PFSK-1 (cell line): ENCODE measurements at regions not wholly inside any gene's neighbourhood (a gene's known extent, or its start where the extent isn't known, plus 50 kb on each side); places are given as distances from the start of the nearest gene placed in this dataset.

Experiments
- FOXP2 ChIP-seq: optimal IDR thresholded peaks from 2 replicates; pipeline ENCODE3; 2011; ENCODE audit warnings: borderline replicate concordance, control low read depth, inconsistent platforms; ENCODE audit not compliant: insufficient read depth; ENCODE audit errors: extremely low read length, extremely low read depth
- POLR2AphosphoS5 ChIP-seq: IDR thresholded peaks from 2 replicates; pipeline ENCODE4 v1.6.1; 2012; ENCODE audit warnings: low read depth, mild to moderate bottlenecking, control low read depth, low read length, moderate library complexity
- REST ChIP-seq, 2 experiments: IDR thresholded peaks; 2 replicates each; pipeline versions ENCODE4 v1.6.1 to v1.8.0; 2011 to 2012; ENCODE audit warnings: low read depth in 2 of 2, low read length in 2 of 2, control low read depth in 1 of 2, inconsistent platforms in 1 of 2, mild to moderate bottlenecking in 1 of 2, moderate library complexity in 1 of 2; ENCODE audit not compliant: insufficient read depth in 1 of 2
- SIN3A ChIP-seq: IDR thresholded peaks from 2 replicates; pipeline ENCODE4 v1.6.1; 2012; ENCODE audit warnings: mild to moderate bottlenecking, low read length, moderate library complexity, borderline replicate concordance; ENCODE audit not compliant: insufficient read depth
- TAF1 ChIP-seq: IDR thresholded peaks from 2 replicates; pipeline ENCODE4 v1.6.1; 2012; ENCODE audit warnings: low read length, control low read depth, borderline replicate concordance; ENCODE audit not compliant: insufficient read depth

- TF ChIP-seq TAF1 = no peak
These were observed 877.1 kb downstream of the PDCD6IP start for GRCh38 chr3:34675383-34676120.

- TF ChIP-seq SIN3A = no peak
- no peak for TF ChIP-seq FOXP2
- TF ChIP-seq TAF1 = no peak
- no peak for TF ChIP-seq REST (IDR thresholded peaks at IDR 0.05; ENCODE audit: insufficient read depth in 1 of 2, low read depth in 2 of 2, low read length in 2 of 2)
- no peak for TF ChIP-seq POLR2AphosphoS5
These were observed 878.0 kb downstream of the PDCD6IP start for GRCh38 chr3:34676436-34676835.

- TF ChIP-seq POLR2AphosphoS5 (no peak), SIN3A (no peak), REST (IDR thresholded peaks at IDR 0.05; ENCODE audit: insufficient read depth in 1 of 2, low read depth in 2 of 2, low read length in 2 of 2) (no peak), TAF1 (no peak), FOXP2 (no peak)
These were observed 880.1 kb downstream of the PDCD6IP start for GRCh38 chr3:34678575-34678974.

GRCh38 chr3:34683851-34684250 lies 885.4 kb downstream of the PDCD6IP start:
- TF ChIP-seq REST (IDR thresholded peaks at IDR 0.05; ENCODE audit: insufficient read depth in 1 of 2, low read depth in 2 of 2, low read length in 2 of 2) (no peak), TAF1 (no peak), FOXP2 (no peak), POLR2AphosphoS5 (no peak), SIN3A (no peak)

- no peak for TF ChIP-seq POLR2AphosphoS5
- TF ChIP-seq SIN3A = no peak
- TF ChIP-seq TAF1 = no peak
- no peak for TF ChIP-seq FOXP2
- no peak for TF ChIP-seq REST (IDR thresholded peaks at IDR 0.05; ENCODE audit: insufficient read depth in 1 of 2, low read depth in 2 of 2, low read length in 2 of 2)
These were observed 888.1 kb downstream of the PDCD6IP start for GRCh38 chr3:34686541-34686940.
